Body of pancreas (tissue), 4 donors: ENCODE measurements at regions not wholly inside any gene's neighbourhood (a gene's known extent, or its start where the extent isn't known, plus 50 kb on each side); places are given as distances from the start of the nearest gene placed in this dataset.

Experiments used
- CTCF ChIP-seq, 7 experiments: fragments of 450-650 bp in 4 of 7; fragments of 200-600 bp in 3 of 7; sonication (generic) in 3 of 7; IDR thresholded peaks; one replicate each; pipeline ENCODE4 v1.5.1; 2016 to 2019; ENCODE audit warnings: antibody characterized with exemption in 7 of 7
- POLR2A ChIP-seq, 3 donors: fragments of 450-650 bp; IDR thresholded peaks; one replicate each; pipeline ENCODE4 v1.6.1; 2016; ENCODE audit warnings: antibody characterized with exemption in 3 of 3, mild to moderate bottlenecking in 2 of 3

GRCh38 chrX:68998716-68999115 lies 166.5 kb downstream of the PJA1 start:
- TF ChIP-seq POLR2A (IDR thresholded peaks at IDR 0.05) (no peak), CTCF (IDR thresholded peaks at IDR 0.05) (no peak)
